Astrocyte (in vitro differentiated cells and primary cell): ENCODE measurements at regions not wholly inside any gene's neighbourhood (a gene's known extent, or its start where the extent isn't known, plus 50 kb on each side); places are given as distances from the start of the nearest gene placed in this dataset.
A peak's percentile ranks its signal among the peaks of the same experiment; 100 is the strongest.

Experiments used
- DNase-seq: peaks from one replicate; pipeline ENCODE4 v3.0.0-alpha.2; 2010; ENCODE audit warnings: low read depth
- FAIRE-seq: peaks from 2 replicates; lab custom pipeline; 2011; peaks lifted over from hg19 to GRCh38; lab: Jason Lieb, UNC
- H2AFZ ChIP-seq: 2 replicates; pipeline ENCODE4 v1.6.0; 2012; ENCODE audit warnings: low read depth, low read length, inconsistent platforms
- H3K27ac ChIP-seq: 2 replicates; pipeline ENCODE4 v1.5.1; 2011; ENCODE audit warnings: low read depth, low read length, inconsistent platforms
- H3K27me3 ChIP-seq: 2 replicates; pipeline ENCODE4 v1.6.0; 2011; ENCODE audit warnings: low read length, inconsistent platforms; ENCODE audit not compliant: insufficient read depth
- H3K36me3 ChIP-seq: 2 replicates; pipeline ENCODE4 v1.5.1; 2011; ENCODE audit warnings: low read length, inconsistent platforms; ENCODE audit not compliant: insufficient read depth
- H3K4me1 ChIP-seq: 2 replicates; pipeline ENCODE4 v1.5.1; 2011; ENCODE audit warnings: low read length, inconsistent platforms; ENCODE audit not compliant: insufficient read depth
- H3K4me2 ChIP-seq: 2 replicates; pipeline ENCODE4 v1.6.0; 2012; ENCODE audit warnings: low read length, inconsistent platforms
- H3K4me3 ChIP-seq: 2 replicates; pipeline ENCODE4 v1.5.1; 2011; ENCODE audit warnings: low read depth, mild to moderate bottlenecking, low read length, inconsistent platforms; ENCODE audit not compliant: insufficient read depth
- H3K79me2 ChIP-seq: 2 replicates; pipeline ENCODE4 v1.6.0; 2012; ENCODE audit warnings: mild to moderate bottlenecking, low read length, inconsistent platforms; ENCODE audit not compliant: insufficient read depth
- H3K9ac ChIP-seq: 2 replicates; pipeline ENCODE4 v1.6.0; 2012; ENCODE audit warnings: mild to moderate bottlenecking, low read length, inconsistent platforms
- H3K9me3 ChIP-seq: 2 replicates; pipeline ENCODE4 v1.5.1; 2012; ENCODE audit warnings: low read depth, mild to moderate bottlenecking, low read length, inconsistent platforms; ENCODE audit not compliant: insufficient read depth
- H4K20me1 ChIP-seq: 2 replicates; pipeline ENCODE4 v1.6.0; 2012; ENCODE audit warnings: low read length, inconsistent platforms; ENCODE audit not compliant: insufficient read depth
- H3K27ac Mint-ChIP-seq: one replicate; pipeline ENCODE4 v1.8.0; 2021; ENCODE audit warnings: mild to moderate bottlenecking, mixed read lengths; ENCODE audit not compliant: unreplicated experiment
- H3K27me3 Mint-ChIP-seq: one replicate; pipeline ENCODE4 v1.8.0; 2021; ENCODE audit warnings: low read depth, mixed read lengths; ENCODE audit not compliant: unreplicated experiment
- H3K36me3 Mint-ChIP-seq: one replicate; pipeline ENCODE4 v1.8.0; 2021; ENCODE audit warnings: low read depth, mixed read lengths; ENCODE audit not compliant: unreplicated experiment
- H3K4me1 Mint-ChIP-seq: one replicate; pipeline ENCODE4 v1.8.0; 2021; ENCODE audit warnings: low read depth, mixed read lengths; ENCODE audit not compliant: unreplicated experiment
- H3K4me3 Mint-ChIP-seq: one replicate; pipeline ENCODE4 v1.8.0; 2021; ENCODE audit warnings: mild to moderate bottlenecking, moderate library complexity, mixed read lengths; ENCODE audit not compliant: unreplicated experiment
- H3K9me3 Mint-ChIP-seq: one replicate; pipeline ENCODE4 v1.8.0; 2021; ENCODE audit warnings: mild to moderate bottlenecking, mixed read lengths; ENCODE audit not compliant: unreplicated experiment
- EZH2 ChIP-seq: IDR thresholded peaks from 2 replicates; pipeline ENCODE4 v1.6.1; 2012; ENCODE audit warnings: mild to moderate bottlenecking, low read length, inconsistent platforms; ENCODE audit not compliant: insufficient read depth
- TF ChIP-seq, protein P1 (sequence below): IDR thresholded peaks from 2 replicates; pipeline ENCODE4 v1.5.1; 2011; ENCODE audit warnings: low read depth, mild to moderate bottlenecking, inconsistent platforms, low read length, moderate library complexity; ENCODE audit not compliant: insufficient read depth

GRCh38 chr3:135760581-135760980 is 204.9 kb upstream of the PPP2R3A start:
- H3K4me1 ChIP-seq: no peaks in the 10 kb centered on the region
- DNase-seq (no peak), FAIRE-seq (no peak)
- H3K79me2 ChIP-seq: no peaks in the 10 kb centered on the region
- TF ChIP-seq, protein P1, sequence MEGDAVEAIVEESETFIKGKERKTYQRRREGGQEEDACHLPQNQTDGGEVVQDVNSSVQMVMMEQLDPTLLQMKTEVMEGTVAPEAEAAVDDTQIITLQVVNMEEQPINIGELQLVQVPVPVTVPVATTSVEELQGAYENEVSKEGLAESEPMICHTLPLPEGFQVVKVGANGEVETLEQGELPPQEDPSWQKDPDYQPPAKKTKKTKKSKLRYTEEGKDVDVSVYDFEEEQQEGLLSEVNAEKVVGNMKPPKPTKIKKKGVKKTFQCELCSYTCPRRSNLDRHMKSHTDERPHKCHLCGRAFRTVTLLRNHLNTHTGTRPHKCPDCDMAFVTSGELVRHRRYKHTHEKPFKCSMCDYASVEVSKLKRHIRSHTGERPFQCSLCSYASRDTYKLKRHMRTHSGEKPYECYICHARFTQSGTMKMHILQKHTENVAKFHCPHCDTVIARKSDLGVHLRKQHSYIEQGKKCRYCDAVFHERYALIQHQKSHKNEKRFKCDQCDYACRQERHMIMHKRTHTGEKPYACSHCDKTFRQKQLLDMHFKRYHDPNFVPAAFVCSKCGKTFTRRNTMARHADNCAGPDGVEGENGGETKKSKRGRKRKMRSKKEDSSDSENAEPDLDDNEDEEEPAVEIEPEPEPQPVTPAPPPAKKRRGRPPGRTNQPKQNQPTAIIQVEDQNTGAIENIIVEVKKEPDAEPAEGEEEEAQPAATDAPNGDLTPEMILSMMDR: no peak
- TF ChIP-seq EZH2: no peak
- H4K20me1 ChIP-seq: no peaks in the 10 kb centered on the region
- no peaks in the 10 kb centered on the region for H3K36me3 ChIP-seq
- Mint-ChIP-seq H3K9me3 (peaks cover 2% of the 10 kb centered on the region), H3K27ac (peak overlapping the region; percentile 47), H3K36me3 (no peaks in the 10 kb centered on the region), H3K4me1 (peaks cover 4% of the 10 kb centered on the region), H3K4me3 (no peak overlapping the region), H3K27me3 (peaks cover 10% of the 10 kb centered on the region)
- no peak overlapping the region for H2AFZ ChIP-seq
- no peak overlapping the region for H3K4me2 ChIP-seq
- no peaks in the 10 kb centered on the region for H3K27me3 ChIP-seq
- no peak overlapping the region for H3K27ac ChIP-seq
- no peak overlapping the region for H3K4me3 ChIP-seq
- no peak overlapping the region for H3K9ac ChIP-seq
- H3K9me3 ChIP-seq: no peaks in the 10 kb centered on the region

DNA sequence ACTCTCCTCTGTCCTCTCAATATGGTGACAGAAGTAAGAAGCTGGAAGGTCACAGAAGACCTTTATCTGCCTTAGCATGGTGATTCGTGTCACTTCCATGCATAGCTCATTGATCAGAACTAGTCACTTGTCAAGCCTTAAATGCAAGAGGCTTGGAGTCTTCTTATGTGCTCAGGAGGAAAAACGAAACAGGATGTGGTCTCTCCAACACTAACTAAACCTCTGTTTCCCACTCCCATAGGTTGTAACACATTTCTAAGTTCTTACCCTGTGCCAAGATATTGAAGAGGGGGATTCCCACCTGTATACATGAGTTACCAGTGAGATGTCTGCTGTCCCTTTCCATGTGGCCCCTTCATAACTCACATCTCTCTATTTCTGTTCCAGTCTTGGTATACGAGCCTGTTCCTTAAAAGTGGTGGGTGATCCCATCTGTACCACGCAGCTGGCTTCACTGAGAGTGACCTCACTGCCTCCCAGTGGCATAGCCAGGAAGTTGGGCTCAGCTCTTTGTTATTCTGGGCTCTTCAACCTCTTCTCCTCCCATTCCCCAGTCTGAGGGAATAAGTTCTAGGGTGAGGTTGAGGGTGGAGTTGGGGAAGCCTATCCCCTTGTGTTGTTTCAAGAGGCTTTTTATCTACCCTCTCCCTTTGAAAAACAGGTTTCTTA is 203.2 kb upstream of the PPP2R3A start:
- Mint-ChIP-seq H3K27ac (no peak overlapping the region), H3K4me1 (peaks cover 6% of the 10 kb centered on the region), H3K9me3 (peaks cover 5% of the 10 kb centered on the region), H3K27me3 (peaks cover 6% of the 10 kb centered on the region), H3K36me3 (no peaks in the 10 kb centered on the region), H3K4me3 (no peak overlapping the region)
- H3K4me3 ChIP-seq: no peak overlapping the region
- no peak overlapping the region for H3K27ac ChIP-seq
- H3K4me1 ChIP-seq: no peaks in the 10 kb centered on the region
- no peaks in the 10 kb centered on the region for H3K27me3 ChIP-seq
- H3K36me3 ChIP-seq: no peaks in the 10 kb centered on the region
- H3K79me2 ChIP-seq: no peaks in the 10 kb centered on the region
- no peak for FAIRE-seq
- TF ChIP-seq EZH2: no peak
- TF ChIP-seq, protein P1: no peak
- H3K9me3 ChIP-seq: no peaks in the 10 kb centered on the region
- no peak overlapping the region for H3K9ac ChIP-seq
- no peak for DNase-seq
- H3K4me2 ChIP-seq: no peak overlapping the region
- no peak overlapping the region for H2AFZ ChIP-seq
- H4K20me1 ChIP-seq: no peaks in the 10 kb centered on the region

GRCh38 chr3:135766115-135766514 is 199.4 kb upstream of the PPP2R3A start:
- Mint-ChIP-seq H3K36me3 (no peaks in the 10 kb centered on the region), H3K27me3 (peaks cover 3% of the 10 kb centered on the region), H3K4me1 (peaks cover 5% of the 10 kb centered on the region), H3K4me3 (no peak overlapping the region), H3K9me3 (peaks cover 5% of the 10 kb centered on the region), H3K27ac (no peak overlapping the region)
- Histone ChIP-seq H3K4me1 (no peaks in the 10 kb centered on the region), H3K79me2 (no peaks in the 10 kb centered on the region), H3K27me3 (no peaks in the 10 kb centered on the region), H3K4me3 (no peak overlapping the region), H3K4me2 (no peak overlapping the region), H3K9me3 (no peaks in the 10 kb centered on the region), H4K20me1 (no peaks in the 10 kb centered on the region), H3K27ac (no peak overlapping the region), H2AFZ (no peak overlapping the region), H3K9ac (no peak overlapping the region), H3K36me3 (no peaks in the 10 kb centered on the region)
- no peak for FAIRE-seq
- no peak for DNase-seq
- TF ChIP-seq, protein P1: no peak
- no peak for TF ChIP-seq EZH2
